ENCODE measurements at regions not wholly inside any gene's neighbourhood (a gene's known extent, or its start where the extent isn't known, plus 50 kb on each side); places are given as distances from the start of the nearest gene placed in this dataset.
"Not testable (repeated sequence)": the region's sequence is repeated elsewhere in the genome, so short reads cannot be mapped to it uniquely, and the experiment has no call there.

GRCh38 chr11:112617098-112617425, 344.2 kb upstream of the NCAM1 start:
- DNase-seq (ENCODE audit: low spot score), result no peak

GRCh38 chr11:112617977-112618826, 343.0 kb upstream of the NCAM1 start:
- DNase-seq (ENCODE audit: low spot score), result no peak

GRCh38 chr11:112619106-112619505, 342.1 kb upstream of the NCAM1 start:
- no peak for DNase-seq (ENCODE audit: low spot score)

- no peak for DNase-seq (ENCODE audit: low spot score)
Measured at GRCh38 chr11:112620621-112621394, 340.4 kb upstream of the NCAM1 start.

GRCh38 chr11:112623057-112623456, 338.2 kb upstream of the NCAM1 start:
- no peak for DNase-seq (ENCODE audit: low spot score)

GRCh38 chr11:112624431-112624830, 336.8 kb upstream of the NCAM1 start:
- no peak for DNase-seq (ENCODE audit: low spot score)

GRCh38 chr11:112624971-112625370, 336.2 kb upstream of the NCAM1 start:
- DNase-seq (ENCODE audit: low spot score), result not testable (repeated sequence)

- no peak for DNase-seq (ENCODE audit: low spot score)
Measured at GRCh38 chr11:112625814-112626213, 335.4 kb upstream of the NCAM1 start.

GRCh38 chr11:112626731-112627130, 334.5 kb upstream of the NCAM1 start:
- DNase-seq (ENCODE audit: low spot score), result no peak

GRCh38 chr11:112627588-112628045, 333.6 kb upstream of the NCAM1 start:
- DNase-seq (ENCODE audit: low spot score), result no peak

- DNase-seq (ENCODE audit: low spot score), result no peak
Measured at GRCh38 chr11:112628676-112629075, 332.5 kb upstream of the NCAM1 start.

- DNase-seq (ENCODE audit: low spot score), result no peak
Measured at GRCh38 chr11:112630496-112630895, 330.7 kb upstream of the NCAM1 start.

GRCh38 chr11:112631333-112631732, 329.9 kb upstream of the NCAM1 start:
- no peak for DNase-seq (ENCODE audit: low spot score)

GRCh38 chr11:112632866-112633505, 328.2 kb upstream of the NCAM1 start:
- DNase-seq (ENCODE audit: low spot score), result no peak

- DNase-seq (ENCODE audit: low spot score), result no peak
Measured at GRCh38 chr11:112634551-112634950, 326.7 kb upstream of the NCAM1 start.

- DNase-seq (ENCODE audit: low spot score), result no peak
Measured at GRCh38 chr11:112634995-112635737, 326.1 kb upstream of the NCAM1 start.

GRCh38 chr11:112637076-112637475, 324.1 kb upstream of the NCAM1 start:
- no peak for DNase-seq (ENCODE audit: low spot score)

- no peak for DNase-seq (ENCODE audit: low spot score)
Measured at GRCh38 chr11:112637876-112638275, 323.3 kb upstream of the NCAM1 start.

- DNase-seq (ENCODE audit: low spot score), result no peak
Measured at GRCh38 chr11:112639469-112639868, 321.8 kb upstream of the NCAM1 start.

- no peak for DNase-seq (ENCODE audit: low spot score)
Measured at GRCh38 chr11:112643416-112643815, 317.8 kb upstream of the NCAM1 start.

GRCh38 chr11:112644410-112645131, 316.6 kb upstream of the NCAM1 start:
- DNase-seq (ENCODE audit: low spot score), result no peak

Measured in CD4-positive, alpha-beta T cell treated with Interleukin-6 at 100 ng/mL for 8 hours (primary cell).